IgD-negative memory B cell (primary cell): ENCODE measurements at regions not wholly inside any gene's neighbourhood (a gene's known extent, or its start where the extent isn't known, plus 50 kb on each side); places are given as distances from the start of the nearest gene placed in this dataset.

Source experiments
- H3K27ac Mint-ChIP-seq, 3 donors: one replicate each; pipeline ENCODE4 v1.8.0; 2020 to 2022; ENCODE audit warnings: mild to moderate bottlenecking in 3 of 3, mixed read lengths in 3 of 3, moderate library complexity in 1 of 3
- H3K27me3 Mint-ChIP-seq: one replicate; pipeline ENCODE4 v1.8.0; 2021; ENCODE audit warnings: mixed read lengths
- H3K36me3 Mint-ChIP-seq: one replicate; pipeline ENCODE4 v1.8.0; 2020; ENCODE audit warnings: mild to moderate bottlenecking, mixed read lengths
- H3K4me1 Mint-ChIP-seq, 3 donors: one replicate each; pipeline ENCODE4 v1.8.0; 2020 to 2022; ENCODE audit warnings: mixed read lengths in 3 of 3, mild to moderate bottlenecking in 1 of 3
- H3K4me3 Mint-ChIP-seq, 4 donors: one replicate each; pipeline ENCODE4 v1.8.0; 2020 to 2022; ENCODE audit warnings: mild to moderate bottlenecking in 4 of 4, mixed read lengths in 4 of 4, moderate library complexity in 3 of 4
- H3K9me3 Mint-ChIP-seq, 3 donors: one replicate each; pipeline ENCODE4 v1.8.0; 2020 to 2021; ENCODE audit warnings: mixed read lengths in 3 of 3, mild to moderate bottlenecking in 1 of 3

DNA sequence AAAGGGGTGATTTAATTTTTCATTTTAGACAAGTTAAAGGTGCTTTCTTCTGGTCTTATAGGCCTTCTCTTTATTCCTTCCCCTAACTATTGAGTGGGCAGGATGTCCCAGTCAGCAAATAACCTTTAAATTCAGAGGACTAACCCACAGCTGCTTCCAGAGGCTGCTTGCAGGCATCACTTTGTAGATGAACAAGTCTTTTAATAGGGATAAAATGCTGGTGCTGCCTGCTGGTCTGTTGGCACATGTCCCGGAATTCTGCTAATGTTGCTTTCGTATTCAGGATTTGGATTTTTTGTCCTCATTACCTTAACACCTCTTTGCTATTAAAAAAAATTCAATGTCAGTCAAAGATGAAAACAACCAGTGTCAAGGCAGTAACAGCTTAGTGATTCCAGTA is 132.7 kb upstream of the KL start:
- Mint-ChIP-seq H3K4me1 (no peaks in the 10 kb centered on the region), H3K4me3 (no peak overlapping the region), H3K36me3 (no peaks in the 10 kb centered on the region), H3K9me3 (peaks cover 1 to 12% (median 2%) of the 10 kb centered on the region in 3 donors), H3K27me3 (no peaks in the 10 kb centered on the region), H3K27ac (no peak overlapping the region)

DNA sequence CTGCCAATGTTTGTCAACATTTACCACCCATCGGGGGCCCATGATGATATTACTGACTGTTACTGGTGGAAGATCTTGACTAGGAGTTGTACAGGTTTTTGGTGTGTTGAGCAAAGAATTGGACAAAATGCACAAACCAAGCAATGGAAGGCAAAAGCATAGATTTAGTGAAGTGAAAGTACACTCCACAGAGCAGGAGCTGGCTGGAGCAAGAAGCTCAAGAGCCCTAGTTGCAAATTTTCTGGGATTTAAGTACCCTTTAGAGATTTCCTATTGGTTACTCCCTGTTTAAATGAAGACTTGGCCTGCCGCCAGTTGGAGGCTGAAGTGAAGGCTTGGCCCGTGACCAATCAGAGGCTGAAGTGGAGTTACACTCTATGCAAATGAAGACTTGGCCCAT is 128.6 kb upstream of the KL start:
- Mint-ChIP-seq H3K36me3 (no peaks in the 10 kb centered on the region), H3K4me1 (no peaks in the 10 kb centered on the region), H3K27me3 (no peaks in the 10 kb centered on the region), H3K9me3 (peaks cover 1 to 12% (median 4%) of the 10 kb centered on the region in 3 donors), H3K4me3 (no peak overlapping the region), H3K27ac (no peak overlapping the region)

DNA sequence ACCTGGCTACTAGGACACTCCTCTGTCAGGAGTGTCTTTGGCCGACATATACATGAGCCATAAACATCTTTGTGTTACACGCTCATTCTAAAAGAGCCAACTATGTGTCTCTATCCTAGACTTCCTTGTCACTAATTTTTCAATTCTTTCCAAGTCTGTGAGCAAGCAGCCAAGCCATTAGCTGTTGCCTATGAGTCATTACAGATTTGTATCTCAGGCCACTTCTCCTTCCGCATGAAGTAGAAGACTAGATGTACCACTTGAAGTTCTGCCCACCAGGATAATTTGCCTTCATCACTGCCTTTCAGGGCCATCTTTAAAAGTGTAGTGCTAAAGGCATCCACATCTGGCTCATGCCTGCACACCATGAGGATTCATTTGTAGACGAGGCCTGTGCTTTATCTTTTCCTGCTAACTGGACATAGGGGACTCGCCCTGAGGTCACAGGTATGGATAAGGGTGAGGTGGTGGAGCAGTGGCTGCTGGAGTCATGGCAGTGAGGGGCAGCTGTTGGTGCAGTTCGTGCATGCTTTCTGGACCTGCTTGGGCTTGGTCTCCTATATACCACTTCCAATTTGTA is 126.1 kb upstream of the KL start:
- H3K9me3 Mint-ChIP-seq: peaks cover 1 to 12% (median 3%) of the 10 kb centered on the region in 3 donors
- no peaks in the 10 kb centered on the region for H3K4me1 Mint-ChIP-seq
- no peak overlapping the region for H3K4me3 Mint-ChIP-seq
- peaks cover 1% of the 10 kb centered on the region for H3K27me3 Mint-ChIP-seq
- no peaks in the 10 kb centered on the region for H3K36me3 Mint-ChIP-seq
- H3K27ac Mint-ChIP-seq: no peak overlapping the region

DNA sequence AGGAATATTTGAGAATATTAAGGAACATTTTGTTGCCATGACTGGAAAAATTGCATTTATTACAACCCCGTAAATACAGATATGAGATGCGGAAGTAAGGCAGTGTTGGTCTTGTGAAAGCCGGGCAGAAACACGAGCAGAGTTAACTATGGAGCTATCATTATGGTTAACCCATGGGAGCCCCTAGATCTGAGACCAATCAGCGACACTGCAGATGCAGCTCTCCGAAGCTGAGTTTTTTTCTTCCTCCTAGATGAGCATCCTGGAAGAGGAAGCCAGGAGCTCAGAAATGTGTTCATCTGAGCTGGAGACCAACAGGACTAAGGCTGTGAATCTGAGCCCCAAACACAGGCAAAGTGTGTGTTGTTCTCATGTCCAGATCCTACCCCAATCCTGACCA is 123.0 kb upstream of the KL start:
- Mint-ChIP-seq H3K27ac (no peak overlapping the region), H3K36me3 (no peaks in the 10 kb centered on the region), H3K27me3 (peaks cover 3% of the 10 kb centered on the region), H3K4me1 (no peaks in the 10 kb centered on the region), H3K4me3 (no peak overlapping the region), H3K9me3 (peaks cover 0 to 3% (median 1%) of the 10 kb centered on the region in 3 donors)

- H3K27me3 Mint-ChIP-seq: peaks cover 3% of the 10 kb centered on the region
- no peaks in the 10 kb centered on the region for H3K36me3 Mint-ChIP-seq
- no peak overlapping the region for H3K4me3 Mint-ChIP-seq
- no peak overlapping the region for H3K27ac Mint-ChIP-seq
- H3K9me3 Mint-ChIP-seq: peaks cover 0 to 3% (median 0%) of the 10 kb centered on the region in 3 donors
- no peaks in the 10 kb centered on the region for H3K4me1 Mint-ChIP-seq
These were observed 121.6 kb upstream of the KL start for GRCh38 chr13:32894589-32895001.

- H3K27me3 Mint-ChIP-seq: peaks cover 3% of the 10 kb centered on the region
- no peaks in the 10 kb centered on the region for H3K36me3 Mint-ChIP-seq
- no peaks in the 10 kb centered on the region for H3K4me1 Mint-ChIP-seq
- H3K9me3 Mint-ChIP-seq: peaks cover 0 to 3% (median 0%) of the 10 kb centered on the region in 3 donors
- H3K27ac Mint-ChIP-seq: no peak overlapping the region
- no peak overlapping the region for H3K4me3 Mint-ChIP-seq
These were observed 120.9 kb upstream of the KL start for GRCh38 chr13:32895296-32895695.

DNA sequence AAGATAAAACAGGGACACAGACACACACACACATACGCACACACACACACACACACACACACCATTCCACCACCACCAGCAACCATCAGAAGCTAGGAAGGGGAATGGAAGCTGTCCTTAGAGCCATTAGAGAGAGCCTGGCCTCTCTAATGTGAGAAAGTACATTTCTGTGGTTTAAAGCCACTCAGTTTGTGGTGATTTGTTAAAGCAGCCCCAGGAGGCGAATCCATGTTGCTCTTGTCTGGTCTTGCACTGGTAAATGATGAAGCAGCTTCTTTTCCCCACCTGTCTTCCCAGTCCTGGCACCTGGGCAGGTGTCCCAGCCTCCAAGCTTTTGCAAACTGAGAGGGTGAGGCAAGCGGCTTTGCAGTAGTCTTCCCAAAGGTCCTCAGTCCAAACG is 118.9 kb upstream of the KL start:
- peaks cover 3% of the 10 kb centered on the region for H3K27me3 Mint-ChIP-seq
- H3K27ac Mint-ChIP-seq: no peak overlapping the region
- peaks cover 2% of the 10 kb centered on the region for H3K36me3 Mint-ChIP-seq
- H3K9me3 Mint-ChIP-seq: peaks cover 0 to 6% (median 3%) of the 10 kb centered on the region in 3 donors
- H3K4me3 Mint-ChIP-seq: no peak overlapping the region
- no peaks in the 10 kb centered on the region for H3K4me1 Mint-ChIP-seq

DNA sequence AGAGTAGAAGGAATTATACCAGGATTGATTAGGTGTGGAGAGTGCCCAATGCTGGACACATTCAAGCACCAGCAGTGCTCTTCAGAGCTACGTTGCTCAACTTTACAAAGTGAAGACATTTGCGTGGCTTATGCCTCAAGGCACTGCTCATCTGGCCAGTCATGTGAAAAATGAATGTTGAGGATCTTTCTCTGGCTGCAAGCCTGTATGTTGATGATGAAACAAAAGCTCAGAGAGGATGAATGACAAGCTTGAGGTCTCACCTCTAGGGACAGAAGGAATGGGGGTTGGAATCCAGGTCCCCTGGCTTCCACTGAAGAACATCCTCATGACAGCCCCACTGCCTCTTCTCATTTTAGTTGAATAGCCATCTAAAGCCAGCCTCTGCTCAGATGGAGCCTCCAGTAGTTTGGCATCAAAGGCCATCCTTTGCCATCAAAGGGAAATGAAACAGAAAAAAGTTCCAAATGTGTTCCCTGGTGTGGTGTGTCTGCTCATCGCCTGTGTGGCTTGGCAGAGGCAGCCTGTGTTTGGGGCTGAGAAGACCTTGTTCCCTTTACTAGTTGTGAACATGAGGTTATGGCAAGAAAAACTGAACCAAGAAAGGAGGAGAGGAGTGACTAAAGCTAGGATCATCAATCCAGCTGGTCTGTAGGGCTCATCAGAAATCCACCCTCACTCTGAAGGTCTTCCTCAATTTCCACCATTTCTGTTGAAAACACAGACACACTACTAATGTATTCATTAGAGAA is 114.0 kb upstream of the KL start:
- H3K36me3 Mint-ChIP-seq: peaks cover 2% of the 10 kb centered on the region
- no peak overlapping the region for H3K27ac Mint-ChIP-seq
- no peak overlapping the region for H3K4me3 Mint-ChIP-seq
- H3K4me1 Mint-ChIP-seq: peaks cover 8 to 12% (median 12%) of the 10 kb centered on the region in 3 donors
- peaks cover 1% of the 10 kb centered on the region for H3K27me3 Mint-ChIP-seq
- peaks cover 0 to 6% (median 0%) of the 10 kb centered on the region in 3 donors for H3K9me3 Mint-ChIP-seq

DNA sequence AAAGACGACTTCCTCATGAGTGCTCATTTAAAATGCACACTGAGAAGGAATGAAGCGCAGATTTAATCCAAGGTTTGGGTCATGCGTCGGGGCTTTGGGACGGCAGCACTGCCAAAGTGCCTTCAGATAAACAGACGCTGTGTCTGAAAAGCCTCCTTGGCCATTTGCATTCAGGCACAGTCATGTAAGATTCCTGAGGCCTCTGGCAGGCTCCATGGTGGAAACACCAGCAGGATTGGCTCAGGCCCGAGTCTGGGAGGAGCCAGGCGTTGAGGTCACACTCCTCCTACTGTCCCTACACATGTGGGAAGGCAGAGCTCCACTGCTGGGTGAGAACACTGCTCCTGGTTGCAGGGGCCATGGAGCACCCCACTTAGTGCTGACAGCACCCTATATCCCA is 113.3 kb upstream of the KL start:
- Mint-ChIP-seq H3K9me3 (peaks cover 0 to 6% (median 0%) of the 10 kb centered on the region in 3 donors), H3K36me3 (peaks cover 2% of the 10 kb centered on the region), H3K4me1 (peaks cover 8 to 12% (median 12%) of the 10 kb centered on the region in 3 donors), H3K4me3 (no peak overlapping the region), H3K27me3 (peaks cover 3% of the 10 kb centered on the region), H3K27ac (no peak overlapping the region)

DNA sequence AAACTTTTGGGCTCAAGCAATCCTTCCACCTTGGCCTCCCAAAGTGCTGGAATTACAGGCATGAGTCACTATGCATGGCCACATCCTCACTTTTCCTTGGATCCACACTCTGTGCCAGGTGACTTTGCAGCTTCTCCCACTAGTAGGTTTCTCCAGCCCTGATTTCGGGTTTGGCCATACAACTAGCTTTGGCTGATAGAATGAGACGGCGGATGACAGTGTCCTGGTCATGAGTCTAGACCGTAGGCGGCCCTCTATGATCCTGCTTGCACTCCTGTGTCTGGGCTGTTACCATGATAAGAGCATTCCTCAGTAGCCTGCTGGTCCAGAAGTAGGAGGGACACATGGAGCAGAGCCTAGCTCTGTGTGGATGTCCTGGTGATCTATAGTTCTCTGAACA is 112.5 kb upstream of the KL start:
- Mint-ChIP-seq H3K27me3 (peaks cover 3% of the 10 kb centered on the region), H3K27ac (no peak overlapping the region)

GRCh38 chr13:32904266-32904665 is 112.0 kb upstream of the KL start:
- Mint-ChIP-seq H3K27ac (no peak overlapping the region), H3K36me3 (peaks cover 2% of the 10 kb centered on the region), H3K4me1 (peaks cover 8 to 12% (median 12%) of the 10 kb centered on the region in 3 donors), H3K27me3 (peaks cover 3% of the 10 kb centered on the region), H3K4me3 (no peak overlapping the region), H3K9me3 (peaks cover 0 to 6% (median 0%) of the 10 kb centered on the region in 3 donors)

More for the DNA sequence above, 112.5 kb upstream of the KL start:
- peaks cover 8 to 12% (median 12%) of the 10 kb centered on the region in 3 donors for H3K4me1 Mint-ChIP-seq
- no peak overlapping the region for H3K4me3 Mint-ChIP-seq
- H3K36me3 Mint-ChIP-seq: peaks cover 2% of the 10 kb centered on the region
- peaks cover 0 to 6% (median 0%) of the 10 kb centered on the region in 3 donors for H3K9me3 Mint-ChIP-seq

DNA sequence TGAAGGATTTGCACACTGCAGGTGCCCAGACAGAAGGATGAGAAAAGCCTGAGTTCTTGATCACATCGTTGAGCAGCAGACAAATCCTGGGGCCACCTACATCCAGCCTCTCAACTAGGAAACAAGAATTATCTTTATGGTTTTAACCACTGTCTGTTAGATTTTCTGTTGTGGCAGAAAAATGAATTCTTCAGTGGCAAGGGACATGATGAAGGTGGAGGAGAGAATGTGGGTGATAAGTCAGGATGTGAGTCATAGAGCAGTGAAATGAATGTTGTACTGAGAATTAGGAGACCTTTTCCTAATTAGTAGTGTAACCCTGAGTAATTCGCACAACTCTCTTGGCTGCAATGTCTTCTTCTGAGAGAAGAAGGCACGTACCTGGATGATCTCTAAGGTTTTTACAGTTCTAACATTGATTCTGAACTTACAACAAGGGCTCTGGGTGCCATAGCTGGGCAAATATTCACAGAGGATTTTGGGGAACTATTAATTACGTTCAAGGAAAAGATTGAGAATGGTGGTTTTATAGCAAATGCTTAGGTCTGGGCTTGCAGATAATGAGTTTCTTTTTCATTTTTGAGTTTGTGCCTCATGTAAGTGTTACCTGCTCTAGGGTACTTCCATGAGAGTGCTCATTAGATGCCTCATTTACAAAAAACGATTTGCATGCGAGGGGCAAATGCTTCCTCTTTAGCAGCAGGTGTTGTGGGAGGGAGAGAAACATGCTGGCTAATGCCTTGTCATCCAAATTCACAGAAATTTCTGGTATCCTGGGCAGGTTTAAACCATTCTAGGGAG is 111.0 kb upstream of the KL start:
- H3K4me1 Mint-ChIP-seq: peaks cover 8 to 12% (median 12%) of the 10 kb centered on the region in 3 donors
- H3K36me3 Mint-ChIP-seq: peaks cover 2% of the 10 kb centered on the region
- H3K27me3 Mint-ChIP-seq: peaks cover 3% of the 10 kb centered on the region
- no peak overlapping the region for H3K27ac Mint-ChIP-seq
- H3K4me3 Mint-ChIP-seq: peak overlapping the region in 3 of 4 donors; percentile 1 to 24 (median 13)
- H3K9me3 Mint-ChIP-seq: peaks cover 0 to 6% (median 0%) of the 10 kb centered on the region in 3 donors

DNA sequence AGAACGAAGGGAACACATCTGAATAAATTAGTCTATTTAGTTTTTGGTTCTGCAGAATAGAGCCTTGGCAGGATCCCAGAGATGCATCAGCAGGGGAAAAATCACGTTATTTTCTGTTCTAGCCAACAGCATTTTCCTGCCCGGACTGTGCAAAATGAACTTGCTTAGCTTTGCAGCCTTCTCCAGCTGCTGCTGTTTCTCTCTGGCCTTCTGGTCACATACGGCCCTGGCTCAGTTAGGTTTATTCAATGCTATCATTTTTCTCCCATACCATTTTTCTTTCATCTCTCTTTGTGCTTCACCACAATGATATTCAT is 110.4 kb upstream of the KL start:
- Mint-ChIP-seq H3K36me3 (peaks cover 2% of the 10 kb centered on the region), H3K27ac (no peak overlapping the region), H3K27me3 (peaks cover 3% of the 10 kb centered on the region), H3K4me3 (no peak overlapping the region), H3K4me1 (peaks cover 8 to 12% (median 12%) of the 10 kb centered on the region in 3 donors), H3K9me3 (peaks cover 0 to 6% (median 0%) of the 10 kb centered on the region in 3 donors)

DNA sequence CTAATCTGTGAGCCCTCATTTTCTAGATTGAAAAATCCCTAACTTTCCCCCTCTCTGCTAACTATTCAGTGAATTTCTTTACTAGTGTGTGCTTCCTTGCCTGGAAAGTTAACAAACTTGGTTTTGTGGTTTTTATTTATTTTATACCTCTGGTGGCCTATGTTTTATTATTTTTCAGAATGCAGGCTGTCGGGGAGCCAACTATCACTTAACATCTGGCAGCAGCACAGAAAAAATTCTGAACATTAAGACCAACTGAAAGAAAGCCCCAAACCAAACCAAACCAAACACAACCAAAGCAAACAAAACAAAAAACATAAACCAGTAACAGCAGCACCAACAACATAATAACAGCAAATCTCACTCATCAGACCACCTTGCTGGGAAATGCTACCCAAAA is 109.0 kb upstream of the KL start:
- no peak overlapping the region for H3K27ac Mint-ChIP-seq
- no peaks in the 10 kb centered on the region for H3K9me3 Mint-ChIP-seq
- H3K4me3 Mint-ChIP-seq: no peak overlapping the region
- H3K4me1 Mint-ChIP-seq: peaks cover 8 to 12% (median 12%) of the 10 kb centered on the region in 3 donors
- H3K36me3 Mint-ChIP-seq: no peaks in the 10 kb centered on the region
- H3K27me3 Mint-ChIP-seq: peaks cover 3% of the 10 kb centered on the region

GRCh38 chr13:32910530-32910929 is 105.7 kb upstream of the KL start:
- peaks cover 4% of the 10 kb centered on the region for H3K27me3 Mint-ChIP-seq
- H3K9me3 Mint-ChIP-seq: peaks cover 0 to under 1% (median 0%) of the 10 kb centered on the region in 3 donors
- no peak overlapping the region for H3K27ac Mint-ChIP-seq
- no peak overlapping the region for H3K4me3 Mint-ChIP-seq
- no peaks in the 10 kb centered on the region for H3K36me3 Mint-ChIP-seq
- H3K4me1 Mint-ChIP-seq: peaks cover 3 to 8% (median 5%) of the 10 kb centered on the region in 3 donors
